HCT116 (cell line): ENCODE measurements at regions not wholly inside any gene's neighbourhood (a gene's known extent, or its start where the extent isn't known, plus 50 kb on each side); places are given as distances from the start of the nearest gene placed in this dataset.

Experiments used
- ATAC-seq: fragments of 200-7000 bp; cut with Tn5 transposase; 2 replicates; pipeline ENCODE4 v1.9.1; 2020; ENCODE audit warnings: mild to moderate bottlenecking, moderate library complexity
- BruUV-seq: library from RNA; stranded (reverse); fragments of 400-500 nt; replicated peaks from 2 replicates; lab custom pipeline; 2021; lab: Mats Ljungman, UMichigan
- CTCF ChIA-PET: fragments of 300-600 bp; sonication (Branson Sonifier 250); formaldehyde crosslinking; loops from one replicate; lab custom pipeline; 2021; ENCODE audit warnings: antibody characterized with exemption; lab: Charles Lee
- POLR2A ChIA-PET: fragments of 300-600, 350-600 bp; sonication (Branson Sonifier 250); formaldehyde crosslinking; loops from one replicate; lab custom pipeline; 2021; ENCODE audit warnings: antibody characterized with exemption; lab: Charles Lee
- RAD21 ChIA-PET, 2 experiments: fragments of 300-600 bp; sonication (Branson Sonifier 250); formaldehyde crosslinking; loops; one replicate each; lab custom pipeline; 2023; ENCODE audit warnings: low total read pairs in 2 of 2; ENCODE audit not compliant: uncharacterized antibody in 2 of 2, unreplicated experiment in 2 of 2, low non-redundant PET in 1 of 2; lab: Charles Lee
- DNase-seq: peaks from one replicate; pipeline ENCODE4 v3.0.0-alpha.2; 2010; ENCODE audit warnings: low read depth, low spot score
- H2AFZ ChIP-seq: fragments of 200-600 bp; shearing (Covaris generic), sonication (generic); 2 replicates; pipeline ENCODE4 v1.6.1; 2017; ENCODE audit warnings: low read depth, mixed run types, mixed read lengths, antibody characterized with exemption, low read length; ENCODE audit not compliant: poor library complexity, severe bottlenecking
- H3K27ac ChIP-seq: 2 replicates; pipeline ENCODE4 v1.5.1; 2012; ENCODE audit warnings: low read depth, low read length
- H3K27me3 ChIP-seq: fragments of 200-600 bp; sonication (generic); 2 replicates; pipeline ENCODE4 v1.6.1; 2016; ENCODE audit warnings: mixed run types, low read length, mixed read lengths; ENCODE audit not compliant: insufficient read depth
- H3K36me3 ChIP-seq, 2 experiments: fragments of 200-500 bp in 1 of 2; fragments of 200-600 bp in 1 of 2; sonication (Bioruptor generic) in 1 of 2; sonication (generic) in 1 of 2; 2 replicates each; pipeline versions ENCODE4 v1.5.1 to v1.6.1; 2014 to 2016; ENCODE audit warnings: low read length in 2 of 2, inconsistent platforms in 1 of 2, mixed read lengths in 1 of 2, mixed run types in 1 of 2; ENCODE audit not compliant: insufficient read depth in 2 of 2, control insufficient read depth in 1 of 2
- H3K4me1 ChIP-seq, 2 experiments: fragments of 200-600 bp in 1 of 2; sonication (generic) in 1 of 2; 2 replicates each; pipeline versions ENCODE4 v1.5.1 to v1.6.1; 2012 to 2017; ENCODE audit warnings: low read length in 2 of 2, inconsistent platforms in 1 of 2, mild to moderate bottlenecking in 1 of 2, mixed read lengths in 1 of 2, mixed run types in 1 of 2, moderate library complexity in 1 of 2; ENCODE audit not compliant: insufficient read depth in 2 of 2, control insufficient read depth in 1 of 2
- H3K4me2 ChIP-seq: fragments of 200-600 bp; sonication (generic); 2 replicates; pipeline ENCODE4 v1.6.1; 2017; ENCODE audit warnings: mixed run types, low read length, mixed read lengths
- H3K4me3 ChIP-seq, 2 experiments: fragments of 200-600 bp in 1 of 2; sonication (generic) in 1 of 2; replicated peaks in 1 of 2; 2 replicates each; pipeline ENCODE4 v1.5.1; 2011 to 2016; ENCODE audit warnings: low read length in 2 of 2, control low read depth in 1 of 2, low read depth in 1 of 2, mild to moderate bottlenecking in 1 of 2, mixed read lengths in 1 of 2, mixed run types in 1 of 2
- H3K79me2 ChIP-seq: fragments of 200-600 bp; sonication (generic); 2 replicates; pipeline ENCODE4 v1.6.1; 2017; ENCODE audit warnings: mild to moderate bottlenecking, mixed run types, low read length, moderate library complexity, mixed read lengths; ENCODE audit not compliant: insufficient read depth
- H3K9ac ChIP-seq: fragments of 200-600 bp; sonication (generic); 2 replicates; pipeline ENCODE4 v1.6.1; 2016; ENCODE audit warnings: low read length, mixed read lengths
- H3K9me2 ChIP-seq: fragments of 200-600 bp; sonication (generic), shearing (Covaris generic); 2 replicates; pipeline ENCODE4 v1.6.1; 2017; ENCODE audit warnings: mixed run types, mild to moderate bottlenecking, moderate library complexity; ENCODE audit not compliant: insufficient read depth
- H3K9me3 ChIP-seq, 2 experiments: fragments of 200-500 bp in 1 of 2; fragments of 200-600 bp in 1 of 2; sonication (Bioruptor generic) in 1 of 2; sonication (generic) in 1 of 2; 2 replicates each; pipeline ENCODE4 v1.6.1; 2014 to 2017; ENCODE audit warnings: low read length in 2 of 2, mixed read lengths in 2 of 2, inconsistent platforms in 1 of 2, low read depth in 1 of 2, mild to moderate bottlenecking in 1 of 2, mixed run types in 1 of 2, moderate library complexity in 1 of 2; ENCODE audit not compliant: control insufficient read depth in 1 of 2, insufficient read depth in 1 of 2
- H4K20me1 ChIP-seq: fragments of 200-600 bp; sonication (generic), shearing (Covaris generic); 2 replicates; pipeline ENCODE4 v1.6.1; 2017; ENCODE audit warnings: mixed run types, mild to moderate bottlenecking, moderate library complexity; ENCODE audit not compliant: insufficient read depth
- CBX3 ChIP-seq: IDR thresholded peaks from 2 replicates; pipeline ENCODE4 v1.6.1; 2012; ENCODE audit warnings: low read depth
- POLR2AphosphoS5 ChIP-seq: IDR thresholded peaks from 2 replicates; pipeline ENCODE4 v1.6.1; 2011; ENCODE audit warnings: mild to moderate bottlenecking, low read depth, low read length, moderate library complexity
- TCF7L2 ChIP-seq: IDR thresholded peaks from 2 replicates; pipeline ENCODE4 v1.7.0; 2011; ENCODE audit warnings: borderline replicate concordance, inconsistent platforms; ENCODE audit not compliant: insufficient read depth, insufficient read length; ENCODE audit errors: extremely low read depth
- ZFX ChIP-seq: fragments of 450-650 bp; IDR thresholded peaks from 2 replicates; pipeline ENCODE4 v1.6.1; 2017
- intact Hi-C: fragments of 100-400 bp; cut with micrococcal nuclease; formaldehyde crosslinking; loops from 2 replicates; pipeline ENCODE4 v1.10.0; 2022
- TF ChIP-seq, protein P1 (sequence below): IDR thresholded peaks from 2 replicates; pipeline ENCODE4 v1.6.1; 2012

DNA sequence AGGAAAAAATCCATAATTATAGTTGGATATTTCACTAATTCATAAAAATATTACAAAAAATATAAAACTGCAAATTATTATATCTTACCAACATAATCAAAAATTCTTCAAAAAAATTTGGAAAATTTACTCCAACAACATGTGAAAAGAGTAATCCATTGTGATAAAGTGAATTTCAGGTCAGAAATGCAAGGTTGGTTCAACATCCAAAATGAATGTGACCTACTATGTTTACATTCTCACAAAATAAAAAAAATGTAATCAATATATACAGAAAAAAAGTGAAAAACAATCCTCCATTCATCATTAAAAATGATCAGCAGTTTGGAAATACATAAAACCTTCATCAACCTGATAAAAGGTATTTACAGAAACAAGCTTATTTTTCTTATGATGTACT is 1252.2 kb downstream of the JRKL start:
- ATAC-seq (no peak), DNase-seq (no peak)
- Histone ChIP-seq H3K4me3 (no peak overlapping the region), H3K9me3 (peaks cover 0 to 13% of the 10 kb centered on the region in 2 experiments; a peak in 1 of 4 replicates)
- TF ChIP-seq CBX3 (no peak), TCF7L2 (no peak), ZFX (no peak), POLR2AphosphoS5 (no peak)
- TF ChIP-seq, protein P1, sequence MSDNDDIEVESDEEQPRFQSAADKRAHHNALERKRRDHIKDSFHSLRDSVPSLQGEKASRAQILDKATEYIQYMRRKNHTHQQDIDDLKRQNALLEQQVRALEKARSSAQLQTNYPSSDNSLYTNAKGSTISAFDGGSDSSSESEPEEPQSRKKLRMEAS: no peak
- TF ChIP-seq, all 23 proteins: peak for 0
- Histone ChIP-seq H3K9ac (no peak overlapping the region), H3K9me2 (no peaks in the 10 kb centered on the region), H3K27ac (no peak overlapping the region), H3K36me3 (no peaks in the 10 kb centered on the region), H2AFZ (no peak overlapping the region), H4K20me1 (no peaks in the 10 kb centered on the region), H3K79me2 (no peaks in the 10 kb centered on the region), H3K27me3 (no peaks in the 10 kb centered on the region), H3K4me2 (no peak overlapping the region), H3K4me1 (no peaks in the 10 kb centered on the region)
- intact Hi-C loops: no loop called here
- POLR2A ChIA-PET: no interaction called here
- RAD21 ChIA-PET: no interaction called here
- CTCF ChIA-PET: no interaction called here
- no TSS peak for BruUV-seq

DNA sequence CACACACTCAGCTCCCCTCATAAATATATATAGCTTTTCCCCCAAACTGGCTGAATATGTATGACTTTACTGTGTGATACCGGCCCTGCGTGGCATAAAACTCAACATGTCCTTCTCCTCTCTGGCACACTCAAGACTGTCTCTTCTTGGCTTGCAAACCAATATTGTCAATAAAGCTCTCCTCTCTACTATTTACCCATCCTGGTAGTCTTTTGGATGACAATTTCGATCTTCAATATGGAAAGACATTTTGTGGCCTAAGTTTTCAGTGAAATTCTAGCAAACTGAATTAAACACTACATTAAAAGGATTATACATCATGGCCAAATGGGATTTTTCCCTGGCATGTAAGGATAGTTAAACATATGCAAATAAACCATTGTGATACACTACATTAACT is 1255.9 kb downstream of the JRKL start:
- no peak for ATAC-seq
- H3K4me2 ChIP-seq: no peak overlapping the region
- intact Hi-C loops: no loop called here
- H3K9me3 ChIP-seq: peaks cover 0 to 13% of the 10 kb centered on the region in 2 experiments; a peak in 1 of 4 replicates
- no peak for DNase-seq
- H3K79me2 ChIP-seq: no peaks in the 10 kb centered on the region
- ChIA-PET CTCF (no interaction called here), RAD21 (no interaction called here), POLR2A (no interaction called here)
- no peaks in the 10 kb centered on the region for H4K20me1 ChIP-seq
- no peaks in the 10 kb centered on the region for H3K9me2 ChIP-seq
- no peak overlapping the region for H3K27ac ChIP-seq
- H2AFZ ChIP-seq: no peak overlapping the region
- H3K9ac ChIP-seq: no peak overlapping the region
- TF ChIP-seq POLR2AphosphoS5: no peak
- H3K27me3 ChIP-seq: no peaks in the 10 kb centered on the region
- no peaks in the 10 kb centered on the region for H3K36me3 ChIP-seq
- BruUV-seq: no TSS peak
- H3K4me1 ChIP-seq: no peaks in the 10 kb centered on the region
- H3K4me3 ChIP-seq: no peak overlapping the region
